ENCODE measurements at regions not wholly inside any gene's neighbourhood (a gene's known extent, or its start where the extent isn't known, plus 50 kb on each side); places are given as distances from the start of the nearest gene placed in this dataset.

DNA sequence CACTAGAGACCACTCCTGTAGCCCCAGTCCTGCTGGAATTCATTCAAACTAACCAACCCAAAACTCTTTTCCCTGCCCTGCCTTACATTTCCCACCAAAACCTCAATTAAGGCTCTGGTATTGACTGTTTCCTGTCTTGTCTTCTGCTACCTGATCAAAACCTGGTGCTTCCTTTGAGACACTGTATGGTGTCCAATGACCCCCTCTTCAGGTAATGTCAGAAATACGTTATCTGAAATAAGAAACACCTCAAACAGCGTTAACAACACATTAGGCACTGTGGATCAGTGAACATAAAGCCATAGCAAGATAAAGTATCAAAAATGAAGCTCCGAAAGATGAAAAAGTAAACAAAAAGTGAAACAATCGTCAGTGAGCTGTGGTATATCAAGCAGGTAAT lies 343.2 kb upstream of the ZP4 start:
- no peak for DNase-seq
- Histone ChIP-seq H3K27ac (no peak overlapping the region), H3K9me3 (no peaks in the 10 kb centered on the region), H3K4me1 (no peaks in the 10 kb centered on the region), H3K27me3 (no peaks in the 10 kb centered on the region), H3K36me3 (no peaks in the 10 kb centered on the region), H3K4me3 (no peak overlapping the region)
- no peak for ATAC-seq (ENCODE audit: low FRiP score in 2 of 2)
- 36 to 39% methylated on average over 4 of the region's 4 CpGs for WGBS, 2 donors
- TF ChIP-seq POLR2AphosphoS5 (IDR thresholded peaks at IDR 0.05): no peak
- TF ChIP-seq, protein P1, sequence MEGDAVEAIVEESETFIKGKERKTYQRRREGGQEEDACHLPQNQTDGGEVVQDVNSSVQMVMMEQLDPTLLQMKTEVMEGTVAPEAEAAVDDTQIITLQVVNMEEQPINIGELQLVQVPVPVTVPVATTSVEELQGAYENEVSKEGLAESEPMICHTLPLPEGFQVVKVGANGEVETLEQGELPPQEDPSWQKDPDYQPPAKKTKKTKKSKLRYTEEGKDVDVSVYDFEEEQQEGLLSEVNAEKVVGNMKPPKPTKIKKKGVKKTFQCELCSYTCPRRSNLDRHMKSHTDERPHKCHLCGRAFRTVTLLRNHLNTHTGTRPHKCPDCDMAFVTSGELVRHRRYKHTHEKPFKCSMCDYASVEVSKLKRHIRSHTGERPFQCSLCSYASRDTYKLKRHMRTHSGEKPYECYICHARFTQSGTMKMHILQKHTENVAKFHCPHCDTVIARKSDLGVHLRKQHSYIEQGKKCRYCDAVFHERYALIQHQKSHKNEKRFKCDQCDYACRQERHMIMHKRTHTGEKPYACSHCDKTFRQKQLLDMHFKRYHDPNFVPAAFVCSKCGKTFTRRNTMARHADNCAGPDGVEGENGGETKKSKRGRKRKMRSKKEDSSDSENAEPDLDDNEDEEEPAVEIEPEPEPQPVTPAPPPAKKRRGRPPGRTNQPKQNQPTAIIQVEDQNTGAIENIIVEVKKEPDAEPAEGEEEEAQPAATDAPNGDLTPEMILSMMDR (IDR thresholded peaks at IDR 0.05): no peak
- TF ChIP-seq POLR2A (IDR thresholded peaks at IDR 0.05): no peak
- no peak for TF ChIP-seq EP300 (IDR thresholded peaks at IDR 0.05)

DNA sequence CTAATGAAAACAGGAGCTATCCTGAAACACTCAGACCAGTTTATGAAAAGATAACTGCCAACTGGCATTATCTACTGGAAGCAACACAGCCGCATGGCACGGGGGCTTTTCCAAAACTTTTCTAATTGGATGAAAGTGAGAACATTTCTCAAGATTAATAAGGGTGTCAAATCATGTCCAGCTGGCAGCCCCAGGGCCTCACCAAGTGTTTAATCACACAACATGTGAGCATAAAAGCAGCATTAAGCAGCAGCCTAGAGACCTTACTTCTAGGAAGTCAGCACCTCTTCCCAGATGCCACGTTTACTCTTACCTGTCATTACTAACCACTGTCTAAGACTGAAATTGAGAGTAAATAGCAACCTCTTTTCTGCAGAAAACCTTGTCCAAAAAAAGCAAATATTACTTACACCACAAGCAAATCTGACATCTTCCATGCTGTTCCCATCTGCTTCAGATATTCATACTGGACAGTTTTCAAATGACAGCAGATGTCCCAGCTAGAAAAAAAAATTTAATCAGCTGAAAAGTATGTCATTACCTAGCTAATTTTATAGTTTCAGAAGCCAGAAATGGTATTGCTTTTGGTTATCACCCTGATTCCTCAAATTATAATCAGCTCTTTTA lies 341.5 kb upstream of the ZP4 start:
- DNase-seq (no peak), ATAC-seq (ENCODE audit: low FRiP score in 2 of 2) (no peak)
- no peaks in the 10 kb centered on the region for H3K27me3 ChIP-seq
- H3K4me1 ChIP-seq: no peaks in the 10 kb centered on the region
- H3K9me3 ChIP-seq: no peaks in the 10 kb centered on the region
- H3K27ac ChIP-seq: no peak overlapping the region
- WGBS, 2 donors: 54 to 56% methylated on average over 3 of the region's 3 CpGs
- no peaks in the 10 kb centered on the region for H3K36me3 ChIP-seq
- H3K4me3 ChIP-seq: no peak overlapping the region
- TF ChIP-seq EP300 (IDR thresholded peaks at IDR 0.05) (no peak), POLR2AphosphoS5 (IDR thresholded peaks at IDR 0.05) (no peak)
- TF ChIP-seq, protein P1 (IDR thresholded peaks at IDR 0.05): no peak

DNA sequence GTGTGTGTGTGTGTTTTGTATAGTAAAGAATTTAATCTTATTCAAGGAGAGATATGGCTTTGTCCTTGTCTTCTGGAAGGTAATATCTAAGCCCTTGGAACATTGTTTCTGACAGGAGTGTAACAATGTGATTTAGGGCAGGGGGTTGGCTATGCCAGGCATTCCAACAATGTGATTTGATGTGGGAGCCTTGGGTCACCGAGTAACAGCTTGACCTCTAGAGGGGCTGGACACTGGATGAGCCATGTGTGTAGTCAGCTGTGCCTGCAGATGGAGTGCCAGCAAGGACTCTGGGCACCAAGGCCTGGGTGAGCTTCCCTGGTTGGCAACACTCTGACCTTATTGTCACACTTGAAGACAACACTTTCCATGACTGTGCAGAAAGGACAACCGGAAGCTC lies 336.1 kb upstream of the ZP4 start:
- Histone ChIP-seq H3K9me3 (no peaks in the 10 kb centered on the region), H3K4me1 (no peaks in the 10 kb centered on the region), H3K27ac (no peak overlapping the region), H3K36me3 (no peaks in the 10 kb centered on the region), H3K4me3 (no peak overlapping the region), H3K27me3 (no peaks in the 10 kb centered on the region)
- ATAC-seq (ENCODE audit: low FRiP score in 2 of 2): no peak
- TF ChIP-seq POLR2A (IDR thresholded peaks at IDR 0.05) (no peak), POLR2AphosphoS5 (IDR thresholded peaks at IDR 0.05) (no peak), EP300 (IDR thresholded peaks at IDR 0.05) (no peak)
- TF ChIP-seq, protein P1 (IDR thresholded peaks at IDR 0.05): no peak
- DNase-seq: no peak
- 63 to 85% methylated on average over 2 of the region's 2 CpGs for WGBS, 2 donors

DNA sequence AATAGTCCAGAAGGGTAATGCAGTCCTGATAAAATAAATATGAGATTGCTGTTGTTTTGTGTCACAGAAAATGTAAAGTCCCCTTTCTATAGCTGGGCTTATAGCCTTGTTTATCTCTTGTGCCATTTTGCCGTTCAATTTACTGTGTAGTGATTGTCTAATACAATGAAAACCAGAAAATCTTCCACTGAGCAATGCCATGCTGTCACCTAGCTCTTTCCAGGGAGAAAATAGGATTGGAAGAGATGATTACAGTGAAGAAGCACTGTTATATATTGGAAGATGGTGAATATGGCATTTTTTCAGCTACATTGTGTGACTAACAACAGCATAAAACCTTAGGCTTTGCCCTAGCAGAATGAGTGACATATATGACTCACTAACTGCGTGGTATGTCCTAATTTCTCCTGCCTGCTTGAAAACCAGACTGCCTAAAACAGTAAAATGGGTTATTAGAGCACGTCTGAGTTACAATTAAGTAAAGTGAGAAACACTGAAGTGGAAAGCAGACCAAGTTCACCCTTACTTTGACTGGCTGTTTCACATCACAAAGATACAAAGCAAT lies 332.4 kb upstream of the ZP4 start:
- no peak for ATAC-seq (ENCODE audit: low FRiP score in 2 of 2)
- WGBS, 2 donors: 58 to 71% methylated on average over 3 of the region's 3 CpGs

More for the DNA sequence above, 332.4 kb upstream of the ZP4 start:
- H3K27ac ChIP-seq: no peak overlapping the region
- DNase-seq: no peak
- H3K4me1 ChIP-seq: no peaks in the 10 kb centered on the region
- no peak for TF ChIP-seq EP300 (IDR thresholded peaks at IDR 0.05)
- TF ChIP-seq, protein P1 (IDR thresholded peaks at IDR 0.05): no peak
- no peak for TF ChIP-seq POLR2AphosphoS5 (IDR thresholded peaks at IDR 0.05)
- TF ChIP-seq POLR2A (IDR thresholded peaks at IDR 0.05): no peak
- no peaks in the 10 kb centered on the region for H3K27me3 ChIP-seq
- H3K9me3 ChIP-seq: no peaks in the 10 kb centered on the region
- no peak overlapping the region for H3K4me3 ChIP-seq
- no peaks in the 10 kb centered on the region for H3K36me3 ChIP-seq

Data from upper lobe of left lung (tissue), 6 donors.